IPS-18c (cell line): ENCODE measurements at regions not wholly inside any gene's neighbourhood (a gene's known extent, or its start where the extent isn't known, plus 50 kb on each side); places are given as distances from the start of the nearest gene placed in this dataset.

Experiments
- H3K4me3 ChIP-seq: 2 replicates; pipeline ENCODE4 v1.7.0; 2013; ENCODE audit warnings: low read depth, mild to moderate bottlenecking, low read length, moderate library complexity; ENCODE audit not compliant: insufficient read depth
- H3K9me3 ChIP-seq: one replicate; pipeline ENCODE4 v1.6.1; 2013; ENCODE audit warnings: mild to moderate bottlenecking, low read length, moderate library complexity; ENCODE audit not compliant: control insufficient read depth, insufficient read depth

DNA sequence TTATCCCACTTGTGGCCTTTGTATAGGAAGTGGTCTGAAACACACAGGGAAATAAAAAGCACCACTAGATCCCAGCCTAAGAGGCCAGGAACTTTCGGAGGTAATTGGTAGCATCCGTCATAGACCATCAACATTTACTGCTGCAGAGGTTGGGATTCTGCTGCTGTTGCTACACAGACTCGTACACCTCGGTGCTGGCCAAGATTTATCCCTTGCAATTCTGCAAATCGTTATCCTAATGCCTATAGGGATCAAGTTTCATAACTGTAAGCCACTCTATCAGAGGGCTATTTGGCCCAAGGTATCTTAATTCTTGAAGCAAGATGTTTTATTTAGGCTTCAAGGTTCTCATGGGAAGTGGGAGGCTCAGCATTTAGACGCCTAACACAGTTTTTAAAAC, 913.6 kb downstream of the GALC start:
- Histone ChIP-seq H3K9me3 (no peaks in the 10 kb centered on the region), H3K4me3 (no peak overlapping the region)

DNA sequence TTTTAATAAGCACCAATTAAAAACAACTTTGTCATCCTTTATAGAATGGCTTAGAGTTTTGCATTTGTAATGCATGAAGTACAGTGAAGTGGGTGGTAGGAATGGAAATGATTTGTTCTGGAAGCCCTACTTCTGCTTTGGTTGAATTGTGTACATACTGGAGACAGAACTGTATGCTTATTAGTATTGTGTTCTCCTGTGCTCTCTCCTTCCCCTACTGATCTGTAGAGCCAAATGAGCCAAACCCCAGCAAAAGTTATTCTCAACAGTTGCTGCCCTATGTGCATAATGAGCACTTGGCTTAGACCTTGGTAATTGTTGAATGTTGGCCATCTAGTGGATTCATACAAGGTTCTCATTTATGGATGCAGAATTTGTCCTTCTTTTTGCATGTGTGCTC, 916.1 kb downstream of the GALC start:
- Histone ChIP-seq H3K9me3 (no peaks in the 10 kb centered on the region), H3K4me3 (no peak overlapping the region)

DNA sequence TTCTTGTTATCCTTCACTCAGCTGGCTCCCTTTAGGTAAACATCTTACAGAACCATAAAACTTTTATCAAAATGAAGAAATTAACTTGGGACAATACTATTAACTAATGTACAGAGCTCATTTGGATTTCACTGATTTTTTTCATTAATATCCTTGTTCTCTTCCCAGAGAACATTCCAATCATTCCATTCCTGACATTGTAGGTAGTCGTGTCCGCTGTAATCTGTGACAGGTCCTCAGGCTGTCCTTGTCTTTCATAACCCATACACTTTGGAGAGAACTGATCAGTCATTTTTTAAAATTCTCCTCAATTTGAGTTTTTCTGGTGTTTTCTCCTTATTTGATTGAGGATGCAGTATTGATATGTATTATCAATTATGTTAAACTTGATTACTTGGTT, 916.8 kb downstream of the GALC start:
- no peaks in the 10 kb centered on the region for H3K9me3 ChIP-seq

DNA sequence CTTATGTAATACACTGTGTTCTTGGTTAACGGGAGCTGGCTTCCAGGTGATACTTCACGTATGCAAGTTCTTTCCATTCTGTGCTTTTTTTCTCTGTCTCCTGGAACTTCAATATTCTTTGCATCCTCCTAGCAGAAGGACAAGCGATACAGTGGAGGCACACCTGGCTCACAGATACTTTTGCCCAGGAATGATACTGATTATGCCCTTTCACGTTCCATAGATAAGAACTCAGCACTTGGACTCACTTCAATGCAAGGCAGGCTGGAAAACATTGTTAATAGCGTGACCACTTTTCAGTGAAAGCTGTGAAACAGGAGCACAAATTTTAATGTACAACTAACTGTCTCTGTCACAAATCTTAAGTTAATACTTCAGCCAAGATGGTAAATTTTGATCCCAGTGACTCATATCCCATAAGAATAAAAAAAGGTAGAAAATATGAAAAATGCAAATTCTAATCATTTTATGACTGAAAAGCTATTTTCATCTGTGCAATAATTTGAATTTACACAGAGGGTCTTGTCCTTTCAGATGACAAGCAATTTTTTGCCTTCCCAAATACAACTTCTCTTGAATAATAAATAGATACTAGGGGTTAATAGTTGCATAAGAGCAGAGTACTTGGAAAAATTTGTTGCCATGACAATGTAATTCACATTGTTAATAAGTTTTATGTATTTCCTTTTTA, 919.0 kb downstream of the GALC start:
- H3K9me3 ChIP-seq = no peaks in the 10 kb centered on the region
- H3K4me3 ChIP-seq = no peak overlapping the region

More for the DNA sequence above, 916.8 kb downstream of the GALC start:
- no peak overlapping the region for H3K4me3 ChIP-seq

DNA sequence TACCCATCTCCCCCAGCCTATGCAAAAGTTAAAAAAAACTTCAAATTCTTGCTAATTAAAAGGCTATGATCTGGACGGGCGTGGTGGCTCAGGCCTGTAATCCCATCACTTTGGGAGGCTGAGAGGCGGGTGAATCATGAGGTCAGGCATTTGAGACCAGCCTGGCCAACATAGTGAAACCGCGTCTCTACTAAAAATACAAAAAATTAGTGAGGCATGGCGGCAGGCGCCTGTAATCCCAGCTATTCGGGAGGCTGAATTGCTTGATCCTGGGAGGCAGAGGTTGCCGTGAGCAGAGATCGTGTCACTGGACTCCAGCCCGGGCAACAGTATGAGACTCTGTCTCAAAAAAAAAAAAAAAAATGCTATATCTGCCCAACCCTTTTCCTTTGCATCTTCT, 925.4 kb downstream of the GALC start:
- no peak overlapping the region for H3K4me3 ChIP-seq
- H3K9me3 ChIP-seq = no peaks in the 10 kb centered on the region

DNA sequence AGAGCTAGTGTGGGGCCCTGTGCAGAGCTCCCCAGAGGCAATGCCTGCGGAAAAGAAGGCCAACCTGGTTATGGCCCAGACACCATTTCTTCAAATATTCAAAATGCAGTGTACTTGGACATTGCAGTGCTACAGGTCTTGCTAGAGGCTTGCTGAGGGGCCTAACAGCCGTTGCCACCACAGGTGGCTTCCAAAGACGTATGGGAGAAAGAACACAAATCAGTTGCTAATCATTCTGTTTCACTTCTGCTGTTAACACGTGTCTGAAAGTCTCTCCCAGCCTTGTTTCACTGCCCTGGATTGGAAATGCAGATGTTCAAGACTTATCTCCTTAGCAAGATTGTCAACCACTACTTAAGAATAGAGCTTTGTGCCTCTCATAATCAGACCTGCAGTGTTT, 925.9 kb downstream of the GALC start:
- H3K4me3 ChIP-seq = no peak overlapping the region

DNA sequence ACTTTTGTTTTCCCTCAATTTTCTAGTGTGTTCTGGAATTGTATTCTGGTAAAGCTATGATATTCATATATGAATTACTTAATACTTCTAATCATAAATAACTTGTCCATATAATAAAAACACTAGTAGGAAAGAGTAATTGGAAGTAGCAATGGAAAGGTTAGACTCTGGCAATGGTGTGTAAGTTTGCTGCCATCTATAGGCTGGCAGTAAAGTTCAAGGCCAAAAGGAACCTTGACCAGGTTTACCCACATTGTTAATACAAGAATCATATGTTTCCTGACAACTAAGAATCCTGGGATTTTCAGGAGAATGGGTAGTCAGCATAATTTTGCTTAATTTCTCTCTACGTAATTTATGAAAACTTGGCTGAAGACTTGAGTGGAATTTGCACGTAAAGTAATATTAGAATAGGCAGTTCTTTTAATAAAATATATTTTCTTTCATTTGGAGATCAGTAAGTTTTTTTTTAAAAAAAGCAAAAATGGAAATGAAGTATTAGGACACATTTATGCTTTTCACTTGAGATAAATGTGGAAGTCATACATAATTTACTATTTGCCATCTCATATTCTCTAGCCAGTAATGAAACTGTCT, 926.7 kb downstream of the GALC start:
- Histone ChIP-seq H3K4me3 (no peak overlapping the region), H3K9me3 (no peaks in the 10 kb centered on the region)

More for the DNA sequence above, 925.9 kb downstream of the GALC start:
- H3K9me3 ChIP-seq = no peaks in the 10 kb centered on the region

DNA sequence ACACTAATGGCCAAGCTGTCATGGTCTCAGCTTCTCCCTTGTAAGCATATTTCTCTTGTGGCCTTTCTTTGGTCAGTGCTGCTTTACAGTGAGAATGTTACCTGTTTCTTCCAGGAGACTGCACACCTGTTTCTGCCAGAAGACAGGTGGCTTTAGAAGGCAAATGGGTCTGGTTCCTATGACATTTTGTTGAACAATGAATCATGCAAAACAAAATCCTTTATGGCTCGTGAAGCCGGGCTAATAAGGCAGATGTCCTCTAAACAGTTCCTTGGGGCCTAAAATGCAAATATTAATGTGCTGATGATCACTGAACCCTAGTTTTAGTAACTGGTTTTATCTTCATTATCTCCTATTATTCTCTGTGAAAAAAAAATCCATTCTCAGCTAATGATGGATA, 927.6 kb downstream of the GALC start:
- H3K4me3 ChIP-seq = no peak overlapping the region
- H3K9me3 ChIP-seq = no peaks in the 10 kb centered on the region

DNA sequence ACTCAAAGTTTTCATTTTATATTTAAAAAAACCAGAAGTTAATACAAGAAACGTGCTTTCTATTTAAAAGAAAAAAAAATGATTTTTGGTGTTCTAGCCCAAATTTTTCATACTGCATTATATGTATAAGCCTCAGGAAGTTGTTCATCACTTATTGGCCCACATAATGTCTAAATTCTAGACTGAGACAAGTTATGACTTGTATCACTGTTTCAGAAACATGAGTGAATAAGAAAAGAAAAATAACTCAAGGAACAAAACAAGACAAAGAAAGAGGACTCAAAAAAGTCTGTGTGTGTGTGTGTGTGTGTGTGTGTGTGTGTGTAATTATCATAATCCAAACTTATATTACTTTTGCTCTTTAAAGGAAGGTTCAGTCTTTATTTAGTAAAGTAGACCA, 929.8 kb downstream of the GALC start:
- H3K9me3 ChIP-seq = no peaks in the 10 kb centered on the region
- H3K4me3 ChIP-seq = no peak overlapping the region

DNA sequence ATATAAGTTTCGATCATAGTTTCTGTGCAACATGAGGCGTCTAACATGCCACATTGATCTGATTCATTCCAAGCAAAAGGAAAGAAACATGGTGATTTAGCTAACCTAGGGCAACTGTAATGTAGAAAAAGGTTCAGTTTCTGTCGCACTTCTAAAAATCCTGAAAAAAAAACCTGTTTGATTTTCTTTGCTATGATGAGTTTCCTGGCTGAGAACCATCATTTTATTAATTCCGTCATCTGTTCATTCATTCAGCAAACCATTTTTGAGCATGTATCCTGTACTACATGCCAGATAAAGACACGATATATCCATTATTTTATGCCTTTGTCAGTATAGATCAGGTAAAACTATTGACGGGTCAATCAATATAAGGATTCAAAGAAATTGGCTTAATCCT, 932.6 kb downstream of the GALC start:
- Histone ChIP-seq H3K4me3 (no peak overlapping the region), H3K9me3 (no peaks in the 10 kb centered on the region)

DNA sequence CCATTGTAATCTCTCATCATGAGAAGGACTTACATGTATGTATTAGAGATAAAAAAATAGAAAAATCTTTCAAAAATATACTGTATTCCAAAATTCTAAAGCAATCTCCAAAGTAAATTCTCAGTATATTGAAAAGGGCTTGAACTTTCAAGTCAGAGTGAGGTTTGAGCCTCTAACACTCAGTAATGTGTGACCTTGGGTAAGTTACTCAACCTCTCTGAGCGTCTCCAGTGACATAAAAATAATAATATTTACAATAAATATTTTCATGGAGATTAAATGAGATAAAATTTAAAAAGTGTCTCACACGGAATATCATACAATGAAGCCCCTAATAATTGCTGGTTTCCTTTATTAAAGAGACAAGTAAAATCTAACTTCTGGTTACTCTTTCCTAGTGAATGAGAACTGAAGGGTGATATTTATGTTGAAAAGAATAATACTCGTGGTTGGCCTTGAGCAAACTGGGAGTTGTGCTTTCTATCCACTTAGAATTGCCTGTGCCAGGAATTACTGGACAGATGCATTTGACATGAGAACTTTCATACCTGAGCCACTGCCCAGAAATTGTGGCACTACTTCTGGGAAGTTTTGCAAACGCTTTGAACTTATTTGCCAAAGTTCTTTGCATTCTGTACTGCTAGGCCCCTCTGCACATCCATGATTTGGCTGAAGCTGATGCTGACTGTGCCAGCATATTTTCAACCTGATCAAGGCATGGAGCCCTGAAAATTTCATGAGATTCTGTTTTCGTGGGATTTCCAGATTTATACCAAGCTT, 933.7 kb downstream of the GALC start:
- Histone ChIP-seq H3K4me3 (no peak overlapping the region), H3K9me3 (no peaks in the 10 kb centered on the region)

DNA sequence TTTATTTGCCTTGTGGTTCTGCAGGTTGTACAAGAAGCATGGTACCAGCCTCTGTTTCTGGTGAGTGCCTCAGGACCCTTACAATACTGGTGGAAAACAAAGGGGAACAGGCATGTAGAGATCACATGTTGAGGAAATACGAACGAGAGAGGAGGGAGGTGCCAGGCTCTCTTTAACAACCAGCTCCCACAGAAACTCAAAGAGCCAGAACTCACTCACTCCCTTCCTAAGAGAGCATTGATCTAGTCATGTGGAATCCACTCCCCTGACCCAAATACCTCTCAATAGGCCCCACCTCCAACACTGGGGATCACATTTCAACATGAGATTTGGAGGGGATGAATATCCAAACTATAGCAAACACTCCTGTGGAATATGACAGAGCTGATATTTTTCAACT, 938.0 kb downstream of the GALC start:
- H3K9me3 ChIP-seq = no peaks in the 10 kb centered on the region
- no peak overlapping the region for H3K4me3 ChIP-seq

DNA sequence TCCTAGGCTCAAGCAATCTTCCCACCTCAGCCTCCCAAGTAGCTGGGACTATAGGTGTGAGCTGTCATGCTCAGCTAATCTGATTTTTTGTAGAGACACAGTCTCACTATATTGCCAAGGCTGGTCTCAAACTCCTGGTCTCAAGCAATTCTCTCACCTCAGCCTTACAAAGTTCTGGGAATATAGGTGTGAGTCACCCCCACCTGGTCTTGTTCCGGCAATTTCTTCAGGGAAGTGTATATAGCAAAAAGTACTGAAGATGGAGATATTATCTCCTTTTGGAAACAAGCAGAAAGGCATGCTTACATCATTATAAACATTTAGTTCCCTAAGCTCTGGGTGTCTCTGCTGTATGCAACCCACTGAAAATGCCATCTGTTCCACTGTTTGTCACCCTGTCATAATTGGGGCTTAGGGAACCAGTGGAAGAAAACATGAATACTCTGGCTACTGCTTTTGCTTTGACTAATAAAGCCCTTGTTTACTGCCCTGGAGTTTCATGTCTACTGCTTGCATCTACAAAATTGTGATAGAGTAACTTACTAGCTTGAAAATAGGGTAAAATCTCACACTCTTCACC, 940.2 kb downstream of the GALC start:
- no peak overlapping the region for H3K4me3 ChIP-seq
- H3K9me3 ChIP-seq = no peaks in the 10 kb centered on the region

DNA sequence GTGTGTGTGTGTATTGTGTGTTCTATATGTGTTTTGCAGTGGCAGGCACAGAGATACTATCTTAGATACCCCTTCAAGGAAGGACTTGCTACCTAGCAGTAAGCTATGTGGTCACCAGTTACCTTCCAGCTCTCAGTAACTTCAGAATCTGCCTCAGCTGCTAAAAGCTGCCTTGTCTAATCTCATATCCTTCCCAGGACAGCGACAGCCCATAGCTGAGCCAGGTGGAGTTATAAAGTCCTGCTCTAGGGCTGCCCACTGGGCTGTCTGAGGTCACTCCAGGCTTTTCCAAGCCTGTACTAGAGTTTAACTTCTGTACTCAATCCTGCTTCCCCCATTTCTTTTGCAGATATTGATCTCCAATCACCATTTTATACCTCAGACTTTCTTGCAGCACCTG, 942.6 kb downstream of the GALC start:
- Histone ChIP-seq H3K4me3 (no peak overlapping the region), H3K9me3 (no peaks in the 10 kb centered on the region)

DNA sequence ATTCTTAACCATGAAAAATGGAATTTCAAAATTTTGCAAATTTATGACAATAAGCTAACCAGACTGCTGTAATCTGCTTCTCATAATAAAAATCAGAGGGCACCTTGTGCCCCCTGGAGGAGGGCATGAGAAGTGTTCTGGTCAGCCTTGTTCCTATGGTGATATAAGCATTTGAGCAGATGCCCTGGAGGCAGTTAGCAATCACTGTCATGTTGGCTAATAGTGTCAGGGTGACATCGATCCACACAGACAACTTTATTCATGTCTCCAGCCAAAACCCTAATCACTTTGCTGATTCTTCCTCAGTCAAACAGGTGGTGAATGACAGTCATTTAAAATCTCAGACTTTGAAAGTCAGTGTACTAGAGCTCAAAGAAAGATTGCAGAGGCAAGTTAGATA, 943.0 kb downstream of the GALC start:
- H3K9me3 ChIP-seq = no peaks in the 10 kb centered on the region
- H3K4me3 ChIP-seq = no peak overlapping the region

DNA sequence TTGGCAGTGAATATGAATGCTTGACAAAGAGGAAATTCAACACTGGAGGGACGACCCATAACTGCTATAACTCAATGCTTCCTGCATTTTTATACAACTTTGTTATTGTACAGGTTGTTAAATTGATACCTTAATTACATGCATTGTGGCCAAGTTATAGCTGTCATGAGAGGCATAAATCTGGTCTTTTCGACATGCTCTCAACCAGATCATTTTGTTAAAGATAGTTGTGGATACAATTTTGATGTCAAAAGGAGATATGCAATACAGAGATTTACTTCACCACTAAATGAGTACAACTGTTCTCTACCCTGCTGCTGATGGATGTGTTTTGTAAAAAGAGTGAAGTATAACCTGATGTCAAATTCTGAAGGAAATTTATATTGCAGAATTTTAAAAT, 946.0 kb downstream of the GALC start:
- H3K4me3 ChIP-seq = no peak overlapping the region
- H3K9me3 ChIP-seq = no peaks in the 10 kb centered on the region

DNA sequence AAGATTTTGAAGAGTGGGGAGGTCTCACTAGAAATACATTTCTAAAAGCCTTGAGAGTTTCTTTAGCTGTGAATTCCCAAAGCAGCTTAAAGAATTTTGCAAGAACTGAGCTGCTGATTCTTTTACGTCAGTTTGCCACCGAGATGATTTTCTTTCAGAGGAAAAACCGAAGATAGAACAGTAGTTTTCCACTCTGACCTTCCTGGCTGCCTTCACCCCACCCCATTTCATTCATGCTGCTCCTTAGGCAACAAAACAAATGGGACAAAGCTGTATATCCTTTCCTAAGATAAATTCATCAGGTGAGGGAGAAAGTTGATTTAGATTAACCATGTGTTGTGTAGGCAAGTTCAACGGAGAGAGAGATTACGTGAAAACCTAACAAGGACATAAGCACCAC, 947.0 kb downstream of the GALC start:
- no peaks in the 10 kb centered on the region for H3K9me3 ChIP-seq
- no peak overlapping the region for H3K4me3 ChIP-seq

DNA sequence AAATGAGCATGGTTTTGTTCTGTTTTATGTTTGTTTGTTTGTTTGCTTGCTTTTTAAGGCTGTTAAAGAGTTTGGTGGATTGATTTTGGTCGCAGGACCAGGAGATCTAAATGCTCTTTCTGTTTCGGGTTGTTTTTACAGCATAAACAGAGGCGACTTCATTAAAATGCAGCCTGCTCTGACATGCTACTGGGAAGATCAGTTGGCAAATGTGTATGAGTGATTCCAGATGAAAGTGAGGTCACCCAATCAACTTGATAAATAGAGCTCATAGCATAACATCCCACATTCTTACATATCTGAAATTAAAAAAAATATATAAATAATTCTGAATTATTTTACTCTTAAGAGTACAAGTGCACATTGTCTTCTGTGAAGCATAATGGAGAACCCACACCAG, 947.7 kb downstream of the GALC start:
- Histone ChIP-seq H3K9me3 (no peaks in the 10 kb centered on the region), H3K4me3 (no peak overlapping the region)
